IMR-90 (cell line): ENCODE measurements at regions not wholly inside any gene's neighbourhood (a gene's known extent, or its start where the extent isn't known, plus 50 kb on each side); places are given as distances from the start of the nearest gene placed in this dataset.

Experiments used
- ATAC-seq: fragments of 200-7000 bp; cut with Tn5 transposase; 2 replicates; pipeline ENCODE4 v1.9.1; 2020; ENCODE audit warnings: low read depth, mild to moderate bottlenecking, moderate library complexity
- BruUV-seq: library from RNA; stranded (reverse); fragments of 400-500 nt; replicated peaks from 2 replicates; lab custom pipeline; 2021; lab: Mats Ljungman, UMichigan
- CTCF ChIA-PET: fragments of 300-600 bp; formaldehyde crosslinking; extraction: SDS; loops from one replicate; lab custom pipeline; 2021; ENCODE audit warnings: antibody characterized with exemption; lab: Yijun Ruan, JAX
- POLR2A ChIA-PET: fragments of 300-600 bp; sonication (Branson Sonifier 250); formaldehyde crosslinking; loops from one replicate; lab custom pipeline; 2022; ENCODE audit warnings: antibody characterized with exemption; ENCODE audit not compliant: unreplicated experiment; lab: Charles Lee
- DNase-seq: peaks from one replicate; pipeline ENCODE4 v3.0.0; 2013
- H2AFZ ChIP-seq: replicated peaks from 2 replicates; pipeline ENCODE3; 2013; ENCODE audit warnings: low read length, mild to moderate bottlenecking; ENCODE audit not compliant: poor library complexity
- H2AK5ac ChIP-seq: 2 replicates; pipeline ENCODE4 v1.6.1; 2013; ENCODE audit warnings: low read depth, low read length, inconsistent platforms
- H2AK9ac ChIP-seq: replicated peaks from 2 replicates; pipeline ENCODE3; 2013; ENCODE audit warnings: mild to moderate bottlenecking, low read depth, low read length, moderate library complexity; ENCODE audit not compliant: poor library complexity
- H2BK120ac ChIP-seq: 2 replicates; pipeline ENCODE4 v1.6.1; 2013; ENCODE audit warnings: low read depth, low read length, inconsistent platforms
- H2BK15ac ChIP-seq: 3 replicates; pipeline ENCODE4 v1.6.1; 2013; ENCODE audit warnings: low read depth, low read length, inconsistent platforms
- H2BK20ac ChIP-seq: 2 replicates; pipeline ENCODE4 v1.6.1; 2013; ENCODE audit warnings: low read depth, mild to moderate bottlenecking, inconsistent platforms, low read length, moderate library complexity
- H2BK5ac ChIP-seq: 2 replicates; pipeline ENCODE4 v1.6.1; 2013; ENCODE audit warnings: mild to moderate bottlenecking, low read depth, low read length, inconsistent platforms; ENCODE audit not compliant: poor library complexity, severe bottlenecking
- H3K14ac ChIP-seq: replicated peaks from 2 replicates; pipeline ENCODE4 v1.6.1; 2013; ENCODE audit warnings: low read depth, low read length, inconsistent platforms
- H3K18ac ChIP-seq: 2 replicates; pipeline ENCODE4 v1.6.1; 2013; ENCODE audit warnings: low read depth, low read length, control low read depth
- H3K23ac ChIP-seq: 2 replicates; pipeline ENCODE4 v1.6.1; 2013; ENCODE audit warnings: low read depth, low read length, inconsistent platforms
- H3K27ac ChIP-seq: 2 replicates; pipeline ENCODE4 v1.5.1; 2013; ENCODE audit warnings: mild to moderate bottlenecking, control low read depth, low read length; ENCODE audit not compliant: insufficient read depth
- H3K27me3 ChIP-seq: 2 replicates; pipeline ENCODE4 v1.6.1; 2013; ENCODE audit warnings: low read length; ENCODE audit not compliant: control insufficient read depth, insufficient read depth
- H3K36me3 ChIP-seq: 2 replicates; pipeline ENCODE4 v1.6.1; 2013; ENCODE audit warnings: low read length, mixed read lengths; ENCODE audit not compliant: control insufficient read depth, insufficient read depth
- H3K4ac ChIP-seq: 2 replicates; pipeline ENCODE4 v1.6.1; 2013; ENCODE audit warnings: low read depth, low read length, inconsistent platforms
- H3K4me1 ChIP-seq: 2 replicates; pipeline ENCODE4 v1.6.1; 2013; ENCODE audit warnings: low read length, mixed read lengths; ENCODE audit not compliant: control insufficient read depth, insufficient read depth
- H3K4me2 ChIP-seq: 2 replicates; pipeline ENCODE4 v1.6.1; 2013; ENCODE audit warnings: low read depth, mild to moderate bottlenecking, control low read depth, low read length, moderate library complexity
- H3K4me3 ChIP-seq: 2 replicates; pipeline ENCODE4 v1.5.1; 2013; ENCODE audit warnings: low read depth, mild to moderate bottlenecking, control low read depth, low read length, moderate library complexity; ENCODE audit not compliant: insufficient read depth
- H3K56ac ChIP-seq: 2 replicates; pipeline ENCODE4 v1.6.1; 2013; ENCODE audit warnings: low read length, inconsistent platforms; ENCODE audit not compliant: insufficient read depth; ENCODE audit errors: extremely low read depth
- H3K79me1 ChIP-seq, 2 experiments: 2 replicates each; pipeline ENCODE4 v1.6.1; 2013; ENCODE audit warnings: low read length in 2 of 2, inconsistent platforms in 1 of 2, low read depth in 1 of 2
- H3K9ac ChIP-seq: 2 replicates; pipeline ENCODE4 v1.6.1; 2013; ENCODE audit warnings: low read depth, low read length, control low read depth
- H3K9me1 ChIP-seq: 2 replicates; pipeline ENCODE4 v1.6.1; 2013; ENCODE audit warnings: low read length, inconsistent platforms; ENCODE audit not compliant: insufficient read depth
- H3K9me3 ChIP-seq: 2 replicates; pipeline ENCODE4 v1.6.1; 2013; ENCODE audit warnings: low read length; ENCODE audit not compliant: control insufficient read depth, insufficient read depth
- H4K20me1 ChIP-seq: 2 replicates; pipeline ENCODE4 v1.6.1; 2013; ENCODE audit warnings: low read length, inconsistent platforms; ENCODE audit not compliant: insufficient read depth
- H4K5ac ChIP-seq: 2 replicates; pipeline ENCODE4 v1.6.1; 2013; ENCODE audit warnings: mild to moderate bottlenecking, low read depth, low read length, control low read depth
- H4K8ac ChIP-seq, 2 experiments: 2 replicates each; pipeline ENCODE4 v1.6.1; 2013; ENCODE audit warnings: low read depth in 2 of 2, low read length in 2 of 2, control low read depth in 1 of 2, inconsistent platforms in 1 of 2
- H4K91ac ChIP-seq: 2 replicates; pipeline ENCODE4 v1.6.1; 2013; ENCODE audit warnings: low read depth, low read length, inconsistent platforms; ENCODE audit not compliant: insufficient read depth
- CHD1 ChIP-seq: IDR thresholded peaks from 2 replicates; pipeline ENCODE4 v1.6.1; 2012; ENCODE audit warnings: low read depth, low read length, improper control_type of control experiment
- CTCF ChIP-seq: conservative IDR thresholded peaks from 2 replicates; pipeline ENCODE4 v1.5.1; 2012; ENCODE audit warnings: mild to moderate bottlenecking, low read depth, low read length, improper control_type of control experiment
- FOS ChIP-seq: fragments of 150-350 bp; IDR thresholded peaks from 2 replicates; pipeline ENCODE4 v1.6.1; 2016; ENCODE audit warnings: low read depth, low read length
- MAFK ChIP-seq: IDR thresholded peaks from 2 replicates; pipeline ENCODE4 v1.6.1; 2012; ENCODE audit warnings: low read depth, low read length, improper control_type of control experiment
- MXI1 ChIP-seq: IDR thresholded peaks from 2 replicates; pipeline ENCODE4 v1.6.1; 2012; ENCODE audit warnings: low read depth, mild to moderate bottlenecking, low read length, moderate library complexity, borderline replicate concordance
- RAD21 ChIP-seq: IDR thresholded peaks from 2 replicates; pipeline ENCODE4 v1.6.1; 2012; ENCODE audit warnings: low read length, improper control_type of control experiment
- USF2 ChIP-seq: fragments of 150-350 bp; IDR thresholded peaks from 2 replicates; pipeline ENCODE4 v1.6.1; 2017; ENCODE audit warnings: mild to moderate bottlenecking, antibody characterized with exemption, low read length, low read depth
- WGBS, 2 experiments: methylation state at CpG; one replicate each; pipeline versions ENCODE4 v1.1.5 to v1.1.7; 2013; ENCODE audit warnings: missing lambda C conversion rate in 2 of 2; ENCODE audit not compliant: insufficient read length in 1 of 2; ENCODE audit errors: extremely low coverage in 2 of 2; 5-methylcytosine and 5-hydroxymethylcytosine counted together
- dilution Hi-C: fragments of 300-500 bp; cut with HindIII; formaldehyde crosslinking; loops from one replicate; pipeline ENCODE4 v1.14.3; 2018; ENCODE audit warnings: low sequenced_read_pairs; ENCODE audit not compliant: unreplicated experiment
- in situ Hi-C: fragments of 300-500 bp; cut with MboI; formaldehyde crosslinking; loops from 3 replicates; pipeline ENCODE4 v1.14.3; 2019; ENCODE audit warnings: low sequenced_read_pairs, inconsistent platforms, mixed read lengths
- intact Hi-C: fragments of 100-400 bp; cut with micrococcal nuclease; formaldehyde crosslinking; loops from 2 replicates; pipeline ENCODE4 v1.10.0; 2022
- TF ChIP-seq, protein P1 (sequence below): fragments of 150-350 bp; IDR thresholded peaks from 2 replicates; pipeline ENCODE4 v1.6.1; 2016; ENCODE audit warnings: low read depth, mild to moderate bottlenecking, low read length, moderate library complexity, borderline replicate concordance

DNA sequence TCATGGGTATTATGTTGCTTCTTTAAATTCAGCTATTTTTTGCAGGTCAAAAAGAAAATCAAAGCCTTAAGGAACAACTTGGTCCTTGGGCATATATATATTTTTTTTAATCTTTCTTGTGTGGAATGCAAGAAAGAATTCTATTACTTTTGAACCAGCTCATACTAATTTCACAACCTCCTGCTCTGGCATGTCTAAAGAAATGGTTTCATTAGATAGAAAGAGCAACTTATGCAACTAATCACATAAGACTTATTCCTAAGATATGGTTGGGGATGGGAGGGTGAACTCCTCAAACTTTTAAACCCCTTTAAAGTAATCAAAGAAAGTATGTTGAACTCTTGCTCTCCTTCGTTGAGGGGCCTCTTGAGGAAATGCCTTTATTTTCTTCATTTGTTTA, 114.9 kb downstream of the GMNC start:
- H3K4ac ChIP-seq, result no peak overlapping the region
- in situ Hi-C loops, result no loop called here

More for the DNA sequence above, 114.9 kb downstream of the GMNC start:
- intact Hi-C loops (no loop called here), dilution Hi-C loops (no loop called here)
- DNase-seq, result no peak
- H2BK20ac ChIP-seq, result no peak overlapping the region
- H2AK9ac ChIP-seq, result no peak overlapping the region
- H2AFZ ChIP-seq, result no peak overlapping the region
- H4K20me1 ChIP-seq, result no peaks in the 10 kb centered on the region
- no peak overlapping the region for H3K23ac ChIP-seq
- TF ChIP-seq CTCF (no peak), USF2 (no peak), MAFK (no peak), CHD1 (no peak), FOS (no peak), RAD21 (no peak), MXI1 (no peak)
- TF ChIP-seq, protein P1, sequence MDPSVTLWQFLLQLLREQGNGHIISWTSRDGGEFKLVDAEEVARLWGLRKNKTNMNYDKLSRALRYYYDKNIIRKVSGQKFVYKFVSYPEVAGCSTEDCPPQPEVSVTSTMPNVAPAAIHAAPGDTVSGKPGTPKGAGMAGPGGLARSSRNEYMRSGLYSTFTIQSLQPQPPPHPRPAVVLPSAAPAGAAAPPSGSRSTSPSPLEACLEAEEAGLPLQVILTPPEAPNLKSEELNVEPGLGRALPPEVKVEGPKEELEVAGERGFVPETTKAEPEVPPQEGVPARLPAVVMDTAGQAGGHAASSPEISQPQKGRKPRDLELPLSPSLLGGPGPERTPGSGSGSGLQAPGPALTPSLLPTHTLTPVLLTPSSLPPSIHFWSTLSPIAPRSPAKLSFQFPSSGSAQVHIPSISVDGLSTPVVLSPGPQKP, result no peak
- no peaks in the 10 kb centered on the region; the same call in 1 of the 2 replicates for H3K27me3 ChIP-seq
- no peak; the same call in 1 of the 2 replicates for ATAC-seq
- no peak overlapping the region for H2BK15ac ChIP-seq
- no peak overlapping the region for H3K18ac ChIP-seq
- H3K14ac ChIP-seq, result no peak overlapping the region
- no peak overlapping the region for H3K27ac ChIP-seq
- H4K5ac ChIP-seq, result no peak overlapping the region
- POLR2A ChIA-PET, result no interaction called here
- no peak overlapping the region for H3K4me2 ChIP-seq
- no peaks in the 10 kb centered on the region for H3K9me3 ChIP-seq
- H3K79me1 ChIP-seq, result no peaks in the 10 kb centered on the region
- no peak overlapping the region for H3K56ac ChIP-seq
- H2BK120ac ChIP-seq, result no peak overlapping the region
- no peak overlapping the region for H2AK5ac ChIP-seq
- H4K91ac ChIP-seq, result no peak overlapping the region
- no peak overlapping the region for H4K8ac ChIP-seq
- no CpG with 5 or more reads among the region's 1 CpG for WGBS, 2 experiments
- H3K4me3 ChIP-seq, result no peak overlapping the region
- no peaks in the 10 kb centered on the region for H3K9me1 ChIP-seq
- no peaks in the 10 kb centered on the region for H3K36me3 ChIP-seq
- CTCF ChIA-PET, result interaction anchor here (0.7 to 1.2 kb wide), 3 partner anchors 43 to 359 kb away, joined by 3 read pairs; no protein-coding TSS in a partner anchor
- H3K4me1 ChIP-seq, result no peaks in the 10 kb centered on the region
- H2BK5ac ChIP-seq, result no peak overlapping the region
- BruUV-seq, result no TSS peak
- H3K9ac ChIP-seq, result no peak overlapping the region
